AG08396 (cell line): ENCODE measurements at regions not wholly inside any gene's neighbourhood (a gene's known extent, or its start where the extent isn't known, plus 50 kb on each side); places are given as distances from the start of the nearest gene placed in this dataset.
"Not testable (repeated sequence)": the region's sequence is repeated elsewhere in the genome, so short reads cannot be mapped to it uniquely, and the experiment has no call there.

Experiments used
- DNase-seq: peaks from one replicate; pipeline ENCODE4 v3.0.0; 2012; ENCODE audit warnings: low spot score, mixed read lengths

GRCh38 chr2:145827235-145827634 is 1307.3 kb upstream of the ZEB2 start:
- DNase-seq, result no peak

- no peak for DNase-seq
These were observed 1304.5 kb upstream of the ZEB2 start for GRCh38 chr2:145824384-145824783.

- DNase-seq, result no peak
These were observed 1303.1 kb upstream of the ZEB2 start for GRCh38 chr2:145822892-145823534.

- no peak for DNase-seq
These were observed 1300.7 kb upstream of the ZEB2 start for GRCh38 chr2:145820651-145821050.

GRCh38 chr2:145818890-145819504 is 1299.1 kb upstream of the ZEB2 start:
- no peak for DNase-seq

GRCh38 chr2:145815933-145816332 is 1296.0 kb upstream of the ZEB2 start:
- no peak for DNase-seq

- DNase-seq, result no peak
These were observed 1293.6 kb upstream of the ZEB2 start for GRCh38 chr2:145813481-145813880.

GRCh38 chr2:145812165-145812554 is 1292.2 kb upstream of the ZEB2 start:
- DNase-seq, result no peak

- DNase-seq, result no peak
These were observed 1291.6 kb upstream of the ZEB2 start for GRCh38 chr2:145811276-145812164.

- no peak for DNase-seq
These were observed 1288.0 kb upstream of the ZEB2 start for GRCh38 chr2:145807968-145808367.

- DNase-seq, result no peak
These were observed 1287.6 kb upstream of the ZEB2 start for GRCh38 chr2:145807554-145807953.

- DNase-seq, result no peak
These were observed 1286.6 kb upstream of the ZEB2 start for GRCh38 chr2:145806546-145806945.

GRCh38 chr2:145802133-145802532 is 1282.2 kb upstream of the ZEB2 start:
- no peak for DNase-seq

- no peak for DNase-seq
These were observed 1281.3 kb upstream of the ZEB2 start for GRCh38 chr2:145801210-145801609.

GRCh38 chr2:145800151-145801091 is 1280.5 kb upstream of the ZEB2 start:
- no peak for DNase-seq

GRCh38 chr2:145799595-145800108 is 1279.7 kb upstream of the ZEB2 start:
- no peak for DNase-seq

GRCh38 chr2:145798419-145798818 is 1278.5 kb upstream of the ZEB2 start:
- no peak for DNase-seq

GRCh38 chr2:145797692-145798091 is 1277.8 kb upstream of the ZEB2 start:
- DNase-seq, result no peak

- DNase-seq, result no peak
These were observed 1272.8 kb upstream of the ZEB2 start for GRCh38 chr2:145792745-145793144.

- no peak for DNase-seq
These were observed 1269.7 kb upstream of the ZEB2 start for GRCh38 chr2:145789636-145790035.

GRCh38 chr2:145787597-145788361 is 1267.9 kb upstream of the ZEB2 start:
- DNase-seq, result not testable (repeated sequence)
